CD4-positive, alpha-beta T cell (primary cell): ENCODE measurements at regions not wholly inside any gene's neighbourhood (a gene's known extent, or its start where the extent isn't known, plus 50 kb on each side); places are given as distances from the start of the nearest gene placed in this dataset.
"Not testable (repeated sequence)": the region's sequence is repeated elsewhere in the genome, so short reads cannot be mapped to it uniquely, and the experiment has no call there.

Source experiments
- ATAC-seq: fragments of 200-7000 bp; cut with Tn5 transposase; one replicate; pipeline ENCODE4 v1.10.0; 2022; ENCODE audit warnings: mild to moderate bottlenecking; ENCODE audit not compliant: poor library complexity
- CTCF ChIA-PET: fragments of 350-600 bp; sonication (Branson Sonifier 250); formaldehyde crosslinking; loops from one replicate; lab custom pipeline; 2021; ENCODE audit warnings: antibody characterized with exemption, inconsistent platforms; lab: Charles Lee
- POLR2A ChIA-PET: fragments of 350-600 bp; sonication (Branson Sonifier 250); formaldehyde crosslinking; loops from one replicate; lab custom pipeline; 2021; ENCODE audit warnings: antibody characterized with exemption, inconsistent platforms; lab: Charles Lee
- DNase-seq, 14 experiments: peaks; one replicate each; pipeline ENCODE4 v3.0.0-alpha.2; 2013 to 2020; ENCODE audit warnings: mixed read lengths in 2 of 14
- H3K27ac ChIP-seq, 2 donors: one replicate each; pipeline versions ENCODE4 v1.5.1 to v1.7.0; 2013; ENCODE audit warnings: low read length in 2 of 2, low read depth in 1 of 2, mild to moderate bottlenecking in 1 of 2
- H3K27me3 ChIP-seq, 2 experiments: 1 replicate in 1 of 2; 2 replicates in 1 of 2; pipeline versions ENCODE4 v1.6.1 to v1.7.0; 2013; ENCODE audit warnings: low read length in 2 of 2, control low read depth in 1 of 2, mild to moderate bottlenecking in 1 of 2, moderate library complexity in 1 of 2; ENCODE audit not compliant: insufficient read depth in 2 of 2, control insufficient read depth in 1 of 2
- H3K36me3 ChIP-seq: one replicate; pipeline ENCODE4 v1.6.1; 2013; ENCODE audit warnings: low read length, control low read depth; ENCODE audit not compliant: insufficient read depth
- H3K4me1 ChIP-seq: one replicate; pipeline ENCODE4 v1.6.1; 2013; ENCODE audit warnings: low read length, control low read depth; ENCODE audit not compliant: insufficient read depth
- H3K4me3 ChIP-seq: one replicate; pipeline ENCODE4 v1.5.1; 2013; ENCODE audit warnings: mild to moderate bottlenecking, low read length, moderate library complexity
- H3K9me3 ChIP-seq, 2 experiments: 1 replicate in 1 of 2; 2 replicates in 1 of 2; pipeline versions ENCODE4 v1.6.1 to v1.7.0; 2013; ENCODE audit warnings: low read length in 2 of 2, mild to moderate bottlenecking in 2 of 2, control low read depth in 1 of 2, moderate library complexity in 1 of 2; ENCODE audit not compliant: control insufficient read depth in 1 of 2, insufficient read depth in 1 of 2
- H3K27ac Mint-ChIP-seq: one replicate; pipeline ENCODE4 v1.8.0; 2020; ENCODE audit warnings: mixed read lengths
- H3K27me3 Mint-ChIP-seq: one replicate; pipeline ENCODE4 v1.8.0; 2021; ENCODE audit warnings: mixed read lengths
- H3K36me3 Mint-ChIP-seq: one replicate; pipeline ENCODE4 v1.8.0; 2021; ENCODE audit warnings: low read depth, mixed read lengths
- H3K4me1 Mint-ChIP-seq: one replicate; pipeline ENCODE4 v1.8.0; 2021; ENCODE audit warnings: low read depth, mixed read lengths
- H3K4me3 Mint-ChIP-seq: one replicate; pipeline ENCODE4 v1.8.0; 2020; ENCODE audit warnings: mild to moderate bottlenecking, mixed read lengths
- H3K9me3 Mint-ChIP-seq: one replicate; pipeline ENCODE4 v1.8.0; 2020; ENCODE audit warnings: mixed read lengths
- intact Hi-C, 2 experiments: fragments of 100-400 bp; cut with DNase I in 1 of 2; cut with micrococcal nuclease in 1 of 2; formaldehyde crosslinking; loops; one replicate each; pipeline versions ENCODE4 v1.15.1 to v1.9.0; 2023 to 2025; cut with DNase I, micrococcal nuclease

- H3K27me3 Mint-ChIP-seq, ATAC-seq, POLR2A ChIA-PET: not testable (repeated sequence)
Observed at GRCh38 chr13:18286848-18287247, 894.8 kb downstream of the TUBA3C start.

GRCh38 chr13:18285663-18286062, 896.0 kb downstream of the TUBA3C start:
- H3K27ac Mint-ChIP-seq, DNase-seq, H3K36me3 Mint-ChIP-seq, H3K27me3 ChIP-seq, intact Hi-C loops, H3K27ac ChIP-seq, H3K4me1 Mint-ChIP-seq, ATAC-seq, H3K4me1 ChIP-seq, H3K36me3 ChIP-seq, H3K9me3 Mint-ChIP-seq, H3K4me3 Mint-ChIP-seq, POLR2A ChIA-PET, CTCF ChIA-PET, H3K4me3 ChIP-seq, H3K27me3 Mint-ChIP-seq, H3K9me3 ChIP-seq: not testable (repeated sequence)

More at GRCh38 chr13:18286848-18287247, 894.8 kb downstream of the TUBA3C start:
- H3K4me1 ChIP-seq, CTCF ChIA-PET, H3K9me3 Mint-ChIP-seq, H3K27ac Mint-ChIP-seq, DNase-seq, H3K36me3 ChIP-seq, H3K27me3 ChIP-seq, H3K36me3 Mint-ChIP-seq, H3K9me3 ChIP-seq, H3K27ac ChIP-seq, H3K4me1 Mint-ChIP-seq, H3K4me3 ChIP-seq, H3K4me3 Mint-ChIP-seq, intact Hi-C loops: not testable (repeated sequence)

GRCh38 chr13:18284040-18284439, 897.6 kb downstream of the TUBA3C start:
- H3K36me3 Mint-ChIP-seq, DNase-seq, H3K9me3 Mint-ChIP-seq, H3K27ac Mint-ChIP-seq, H3K4me3 ChIP-seq, H3K4me1 ChIP-seq, H3K4me3 Mint-ChIP-seq, H3K36me3 ChIP-seq, H3K27me3 ChIP-seq, POLR2A ChIA-PET, CTCF ChIA-PET, ATAC-seq, H3K27ac ChIP-seq, intact Hi-C loops, H3K4me1 Mint-ChIP-seq, H3K27me3 Mint-ChIP-seq, H3K9me3 ChIP-seq: not testable (repeated sequence)

- H3K9me3 Mint-ChIP-seq, ATAC-seq, CTCF ChIA-PET, H3K4me3 Mint-ChIP-seq, DNase-seq, H3K4me3 ChIP-seq, H3K4me1 ChIP-seq, H3K36me3 ChIP-seq, H3K27ac Mint-ChIP-seq, H3K27me3 Mint-ChIP-seq, H3K9me3 ChIP-seq, H3K36me3 Mint-ChIP-seq, H3K4me1 Mint-ChIP-seq, intact Hi-C loops, H3K27me3 ChIP-seq, H3K27ac ChIP-seq, POLR2A ChIA-PET: not testable (repeated sequence)
Observed at GRCh38 chr13:18281829-18282597, 899.6 kb downstream of the TUBA3C start.

GRCh38 chr13:18280904-18281828, 900.5 kb downstream of the TUBA3C start:
- H3K4me1 Mint-ChIP-seq, CTCF ChIA-PET: not testable (repeated sequence)

GRCh38 chr13:18279971-18280370, 901.7 kb downstream of the TUBA3C start:
- H3K9me3 ChIP-seq, POLR2A ChIA-PET, H3K36me3 ChIP-seq, ATAC-seq, H3K27ac ChIP-seq, CTCF ChIA-PET, H3K4me1 ChIP-seq, H3K27ac Mint-ChIP-seq, H3K36me3 Mint-ChIP-seq, DNase-seq, H3K9me3 Mint-ChIP-seq, H3K4me3 Mint-ChIP-seq, H3K27me3 Mint-ChIP-seq, H3K27me3 ChIP-seq, H3K4me3 ChIP-seq, H3K4me1 Mint-ChIP-seq, intact Hi-C loops: not testable (repeated sequence)

More at GRCh38 chr13:18280904-18281828, 900.5 kb downstream of the TUBA3C start:
- H3K4me3 ChIP-seq, H3K36me3 ChIP-seq, H3K4me1 ChIP-seq, H3K27me3 Mint-ChIP-seq, intact Hi-C loops, H3K4me3 Mint-ChIP-seq, H3K9me3 ChIP-seq, DNase-seq, H3K36me3 Mint-ChIP-seq, H3K9me3 Mint-ChIP-seq, H3K27ac ChIP-seq, ATAC-seq, POLR2A ChIA-PET, H3K27me3 ChIP-seq, H3K27ac Mint-ChIP-seq: not testable (repeated sequence)

- H3K27ac Mint-ChIP-seq, H3K27ac ChIP-seq, H3K4me3 Mint-ChIP-seq, H3K27me3 Mint-ChIP-seq, intact Hi-C loops, DNase-seq, H3K4me3 ChIP-seq, H3K4me1 ChIP-seq, H3K9me3 ChIP-seq, CTCF ChIA-PET, H3K27me3 ChIP-seq, POLR2A ChIA-PET, ATAC-seq, H3K4me1 Mint-ChIP-seq, H3K9me3 Mint-ChIP-seq, H3K36me3 ChIP-seq, H3K36me3 Mint-ChIP-seq: not testable (repeated sequence)
Observed at GRCh38 chr13:18277372-18277771, 904.3 kb downstream of the TUBA3C start.
